Liver (tissue), 3 donors: ENCODE measurements at regions not wholly inside any gene's neighbourhood (a gene's known extent, or its start where the extent isn't known, plus 50 kb on each side); places are given as distances from the start of the nearest gene placed in this dataset.

Source experiments
- EGR1 ChIP-seq, 2 donors: IDR thresholded peaks; 2 replicates each; pipeline ENCODE4 v1.6.1; 2016 to 2018; ENCODE audit warnings: antibody characterized with exemption in 2 of 2, low read depth in 2 of 2
- MAX ChIP-seq: IDR thresholded peaks from 2 replicates; pipeline ENCODE4 v1.6.1; 2016; ENCODE audit warnings: antibody characterized with exemption
- TAF1 ChIP-seq: conservative IDR thresholded peaks from 2 replicates; pipeline ENCODE4 v1.6.1; 2016; ENCODE audit warnings: antibody characterized with exemption, mild to moderate bottlenecking
- TF ChIP-seq, protein P1 (sequence below): fragments of 150-350 bp; IDR thresholded peaks from 2 replicates; pipeline ENCODE4 v1.5.1; 2017; ENCODE audit warnings: improper control_type of control experiment, low read depth, low read length; ENCODE audit not compliant: missing input control
- donor health status: healthy.
- donor health status: healthy.

DNA sequence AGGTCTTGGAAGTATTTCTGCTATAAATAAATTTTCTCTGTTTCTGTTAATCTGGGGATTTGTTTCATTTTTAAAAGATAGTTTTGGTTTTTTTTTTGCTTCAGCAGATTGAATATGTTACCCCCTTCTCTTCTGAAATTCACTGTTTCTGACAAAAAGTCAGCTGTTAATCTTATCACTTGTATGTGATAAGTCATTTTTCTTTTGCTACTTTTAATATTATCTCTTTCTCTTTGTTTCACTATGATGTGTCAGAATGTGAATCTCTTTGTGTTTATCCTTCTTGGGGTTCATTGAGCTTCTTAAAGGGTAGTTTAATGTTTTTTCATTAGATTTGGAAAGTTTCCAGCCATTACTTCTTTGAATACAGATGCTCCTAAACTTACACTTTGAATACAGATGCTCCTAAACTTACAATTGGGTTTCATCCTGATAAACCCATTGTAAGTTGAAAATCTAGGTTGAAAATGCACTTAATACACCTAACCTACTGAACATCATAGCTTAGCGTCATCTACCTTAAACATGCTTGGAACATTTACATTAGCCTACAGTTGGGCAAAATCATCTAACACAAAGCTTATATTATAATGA, 154.2 kb upstream of the COL21A1 start:
- TF ChIP-seq TAF1: no peak
- TF ChIP-seq, protein P1, sequence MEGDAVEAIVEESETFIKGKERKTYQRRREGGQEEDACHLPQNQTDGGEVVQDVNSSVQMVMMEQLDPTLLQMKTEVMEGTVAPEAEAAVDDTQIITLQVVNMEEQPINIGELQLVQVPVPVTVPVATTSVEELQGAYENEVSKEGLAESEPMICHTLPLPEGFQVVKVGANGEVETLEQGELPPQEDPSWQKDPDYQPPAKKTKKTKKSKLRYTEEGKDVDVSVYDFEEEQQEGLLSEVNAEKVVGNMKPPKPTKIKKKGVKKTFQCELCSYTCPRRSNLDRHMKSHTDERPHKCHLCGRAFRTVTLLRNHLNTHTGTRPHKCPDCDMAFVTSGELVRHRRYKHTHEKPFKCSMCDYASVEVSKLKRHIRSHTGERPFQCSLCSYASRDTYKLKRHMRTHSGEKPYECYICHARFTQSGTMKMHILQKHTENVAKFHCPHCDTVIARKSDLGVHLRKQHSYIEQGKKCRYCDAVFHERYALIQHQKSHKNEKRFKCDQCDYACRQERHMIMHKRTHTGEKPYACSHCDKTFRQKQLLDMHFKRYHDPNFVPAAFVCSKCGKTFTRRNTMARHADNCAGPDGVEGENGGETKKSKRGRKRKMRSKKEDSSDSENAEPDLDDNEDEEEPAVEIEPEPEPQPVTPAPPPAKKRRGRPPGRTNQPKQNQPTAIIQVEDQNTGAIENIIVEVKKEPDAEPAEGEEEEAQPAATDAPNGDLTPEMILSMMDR: no peak
- TF ChIP-seq EGR1 (IDR thresholded peaks at IDR 0.05; ENCODE audit: low read depth in 2 of 2): no peak
- no peak for TF ChIP-seq MAX
